ENCODE measurements at regions not wholly inside any gene's neighbourhood (a gene's known extent, or its start where the extent isn't known, plus 50 kb on each side); places are given as distances from the start of the nearest gene placed in this dataset.

GRCh38 chr13:32941368-32941767 is 74.9 kb upstream of the KL start:
- no peak overlapping the region for H3K4me3 ChIP-seq (ENCODE audit: insufficient read depth, low read depth, low read length)
- no peak overlapping the region for H2AFZ ChIP-seq (ENCODE audit: low read depth, low read length)
- no peaks in the 10 kb centered on the region for H3K79me2 ChIP-seq (ENCODE audit: insufficient read depth, low read length)
- no peak overlapping the region for H3K4me2 ChIP-seq (ENCODE audit: low read length)
- H3K4me1 ChIP-seq (ENCODE audit: insufficient read depth, low read length) = no peaks in the 10 kb centered on the region
- TF ChIP-seq CTCF (IDR thresholded peaks at IDR 0.05; ENCODE audit: insufficient read depth, low read depth, low read length) = no peak
- TF ChIP-seq EZH2 (IDR thresholded peaks at IDR 0.05; ENCODE audit: insufficient read depth, low read length) = no peak
- peaks cover 22% of the 10 kb centered on the region for H3K9me3 Mint-ChIP-seq (ENCODE audit: unreplicated experiment)
- H3K27me3 ChIP-seq (ENCODE audit: insufficient read depth, low read length) = no peaks in the 10 kb centered on the region
- peaks cover 23% of the 10 kb centered on the region for H3K4me1 Mint-ChIP-seq (ENCODE audit: low read depth, unreplicated experiment)
- DNase-seq (ENCODE audit: low read depth) = no peak
- FAIRE-seq = no peak
- no peak overlapping the region for H3K27ac Mint-ChIP-seq (ENCODE audit: unreplicated experiment)
- no peak overlapping the region for H3K9ac ChIP-seq (ENCODE audit: low read length)
- no peaks in the 10 kb centered on the region for H3K36me3 ChIP-seq (ENCODE audit: insufficient read depth, low read length)
- H3K4me3 Mint-ChIP-seq (ENCODE audit: unreplicated experiment) = no peak overlapping the region
- peaks cover 6% of the 10 kb centered on the region for H3K27me3 Mint-ChIP-seq (ENCODE audit: low read depth, unreplicated experiment)
- H4K20me1 ChIP-seq (ENCODE audit: insufficient read depth, low read length) = no peaks in the 10 kb centered on the region
- H3K36me3 Mint-ChIP-seq (ENCODE audit: low read depth, unreplicated experiment) = no peaks in the 10 kb centered on the region
- no peaks in the 10 kb centered on the region for H3K9me3 ChIP-seq (ENCODE audit: insufficient read depth, low read depth, low read length)
- no peak overlapping the region for H3K27ac ChIP-seq (ENCODE audit: low read depth, low read length)

GRCh38 chr13:32946558-32946957 is 69.7 kb upstream of the KL start:
- H3K36me3 Mint-ChIP-seq (ENCODE audit: low read depth, unreplicated experiment) = no peaks in the 10 kb centered on the region
- Histone ChIP-seq H3K9me3 (ENCODE audit: insufficient read depth, low read depth, low read length) (no peaks in the 10 kb centered on the region), H3K4me2 (ENCODE audit: low read length) (no peak overlapping the region), H2AFZ (ENCODE audit: low read depth, low read length) (no peak overlapping the region), H3K27me3 (ENCODE audit: insufficient read depth, low read length) (peaks cover 3% of the 10 kb centered on the region), H3K4me3 (ENCODE audit: insufficient read depth, low read depth, low read length) (no peak overlapping the region), H3K36me3 (ENCODE audit: insufficient read depth, low read length) (no peaks in the 10 kb centered on the region), H3K9ac (ENCODE audit: low read length) (no peak overlapping the region), H3K27ac (ENCODE audit: low read depth, low read length) (no peak overlapping the region), H4K20me1 (ENCODE audit: insufficient read depth, low read length) (no peaks in the 10 kb centered on the region), H3K79me2 (ENCODE audit: insufficient read depth, low read length) (no peaks in the 10 kb centered on the region), H3K4me1 (ENCODE audit: insufficient read depth, low read length) (no peaks in the 10 kb centered on the region)
- TF ChIP-seq EZH2 (IDR thresholded peaks at IDR 0.05; ENCODE audit: insufficient read depth, low read length) (no peak), CTCF (IDR thresholded peaks at IDR 0.05; ENCODE audit: insufficient read depth, low read depth, low read length) (no peak)
- no peak for DNase-seq (ENCODE audit: low read depth)
- H3K4me1 Mint-ChIP-seq (ENCODE audit: low read depth, unreplicated experiment) = peaks cover 2% of the 10 kb centered on the region
- H3K27ac Mint-ChIP-seq (ENCODE audit: unreplicated experiment) = no peak overlapping the region
- H3K27me3 Mint-ChIP-seq (ENCODE audit: low read depth, unreplicated experiment) = peaks cover 16% of the 10 kb centered on the region
- H3K9me3 Mint-ChIP-seq (ENCODE audit: unreplicated experiment) = peaks cover 9% of the 10 kb centered on the region
- H3K4me3 Mint-ChIP-seq (ENCODE audit: unreplicated experiment) = no peak overlapping the region
- FAIRE-seq = no peak

DNA sequence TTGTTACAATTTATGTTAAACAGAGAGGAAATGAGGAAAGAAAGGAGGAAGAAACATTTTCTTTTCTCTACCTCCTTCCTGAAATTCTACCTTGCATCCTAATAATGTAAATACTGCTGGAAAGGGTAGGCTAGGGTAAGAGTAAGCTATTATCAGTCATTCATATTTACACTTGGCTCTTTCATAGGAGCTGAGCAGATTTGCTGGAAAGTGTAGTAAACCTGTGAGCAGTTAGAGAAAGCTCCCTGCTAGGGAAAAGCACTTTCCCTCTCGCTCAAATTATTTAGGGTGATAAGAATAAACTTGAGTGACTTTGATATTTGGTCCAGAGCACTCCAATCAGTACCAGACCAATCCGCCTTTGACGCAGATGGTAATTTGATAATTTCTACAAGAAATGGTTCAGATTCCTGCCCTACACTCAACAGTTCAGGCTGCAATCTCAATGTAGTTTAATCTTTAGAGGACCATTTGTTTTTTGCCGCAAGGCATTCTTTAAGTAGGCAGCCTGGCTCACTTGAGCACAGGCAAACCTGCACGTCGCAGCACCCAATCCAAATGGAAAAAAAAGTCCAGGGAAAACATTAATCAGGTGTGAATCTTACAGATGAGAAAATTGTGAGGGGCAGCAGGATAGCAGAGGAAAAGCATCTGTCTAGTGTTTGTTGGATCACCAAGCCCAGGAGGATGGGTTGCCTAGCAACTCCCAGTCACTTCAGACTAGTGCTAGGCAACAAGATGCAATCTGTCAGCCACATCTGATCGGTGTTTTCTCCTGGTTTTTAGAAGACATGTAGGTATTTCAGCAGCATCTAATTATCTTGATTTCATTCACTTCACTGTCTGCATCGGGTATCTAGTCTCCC is 68.6 kb upstream of the KL start:
- no peak for TF ChIP-seq CTCF (IDR thresholded peaks at IDR 0.05; ENCODE audit: insufficient read depth, low read depth, low read length)
- TF ChIP-seq EZH2 (IDR thresholded peaks at IDR 0.05; ENCODE audit: insufficient read depth, low read length) = no peak
- H3K4me1 Mint-ChIP-seq (ENCODE audit: low read depth, unreplicated experiment) = no peaks in the 10 kb centered on the region
- H3K27me3 Mint-ChIP-seq (ENCODE audit: low read depth, unreplicated experiment) = peaks cover 23% of the 10 kb centered on the region
- Histone ChIP-seq H3K27ac (ENCODE audit: low read depth, low read length) (no peak overlapping the region), H3K36me3 (ENCODE audit: insufficient read depth, low read length) (no peaks in the 10 kb centered on the region), H3K9me3 (ENCODE audit: insufficient read depth, low read depth, low read length) (no peaks in the 10 kb centered on the region), H2AFZ (ENCODE audit: low read depth, low read length) (no peak overlapping the region), H3K4me2 (ENCODE audit: low read length) (no peak overlapping the region), H3K79me2 (ENCODE audit: insufficient read depth, low read length) (no peaks in the 10 kb centered on the region), H3K4me3 (ENCODE audit: insufficient read depth, low read depth, low read length) (no peak overlapping the region), H3K9ac (ENCODE audit: low read length) (no peak overlapping the region), H4K20me1 (ENCODE audit: insufficient read depth, low read length) (no peaks in the 10 kb centered on the region), H3K27me3 (ENCODE audit: insufficient read depth, low read length) (peaks cover 3% of the 10 kb centered on the region), H3K4me1 (ENCODE audit: insufficient read depth, low read length) (no peaks in the 10 kb centered on the region)
- H3K27ac Mint-ChIP-seq (ENCODE audit: unreplicated experiment) = no peak overlapping the region
- no peak overlapping the region for H3K4me3 Mint-ChIP-seq (ENCODE audit: unreplicated experiment)
- FAIRE-seq (no peak), DNase-seq (ENCODE audit: low read depth) (no peak)
- no peaks in the 10 kb centered on the region for H3K36me3 Mint-ChIP-seq (ENCODE audit: low read depth, unreplicated experiment)
- H3K9me3 Mint-ChIP-seq (ENCODE audit: unreplicated experiment) = peaks cover 9% of the 10 kb centered on the region
